ENCODE measurements at regions not wholly inside any gene's neighbourhood (a gene's known extent, or its start where the extent isn't known, plus 50 kb on each side); places are given as distances from the start of the nearest gene placed in this dataset.

- Histone ChIP-seq H3K4me1 (peaks cover 0 to 5% (median 4%) of the 10 kb centered on the region in 3 donors), H3K36me3 (no peaks in the 10 kb centered on the region), H3K27me3 (no peaks in the 10 kb centered on the region), H3K9me3 (no peaks in the 10 kb centered on the region), H3K27ac (peak overlapping the region in 2 of 4 donors; percentile 23 to 42), H3K4me3 (no peak overlapping the region)
- no peak for DNase-seq
- intact Hi-C loops (cut with DNase I), result no loop called here
- 62 to 65% methylated on average over 8 of the region's 9 CpGs for WGBS, 2 donors
- no peak for TF ChIP-seq CTCF (IDR thresholded peaks at IDR 0.05)
- TF ChIP-seq POLR2A (IDR thresholded peaks at IDR 0.05), result no peak
Observed at GRCh38 chr2:66849153-66849755, 414.3 kb downstream of the MEIS1 start.

DNA sequence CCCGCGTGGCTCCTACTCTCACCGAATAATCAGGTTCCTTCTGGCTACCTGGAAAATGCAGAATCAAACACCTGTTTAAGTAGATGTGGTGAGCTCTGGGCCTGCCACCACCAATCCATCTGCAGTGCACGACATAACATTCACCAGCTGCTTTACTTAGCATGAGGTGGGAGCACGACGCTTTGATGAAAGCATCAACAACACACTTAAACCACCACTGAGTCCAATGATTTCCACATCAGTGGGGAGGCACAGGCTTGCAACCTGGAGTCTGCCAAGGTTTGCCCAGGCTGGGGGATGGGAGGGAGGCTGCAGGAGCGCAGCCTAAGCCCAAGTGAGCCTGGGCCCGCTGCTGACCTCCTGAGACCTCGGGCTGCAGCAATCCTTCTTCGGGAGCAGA lies 415.5 kb downstream of the MEIS1 start:
- 90 to 91% methylated on average over 4 to 10 of the region's 10 CpGs for WGBS, 2 donors
- Histone ChIP-seq H3K36me3 (no peaks in the 10 kb centered on the region), H3K27me3 (no peaks in the 10 kb centered on the region), H3K4me1 (peaks cover 0 to 5% (median 5%) of the 10 kb centered on the region in 3 donors), H3K9me3 (no peaks in the 10 kb centered on the region), H3K27ac (no peak overlapping the region), H3K4me3 (no peak overlapping the region)
- no peak for TF ChIP-seq POLR2A (IDR thresholded peaks at IDR 0.05)
- TF ChIP-seq CTCF (IDR thresholded peaks at IDR 0.05), result no peak
- intact Hi-C loops (cut with DNase I), result no loop called here
- DNase-seq, result no peak

DNA sequence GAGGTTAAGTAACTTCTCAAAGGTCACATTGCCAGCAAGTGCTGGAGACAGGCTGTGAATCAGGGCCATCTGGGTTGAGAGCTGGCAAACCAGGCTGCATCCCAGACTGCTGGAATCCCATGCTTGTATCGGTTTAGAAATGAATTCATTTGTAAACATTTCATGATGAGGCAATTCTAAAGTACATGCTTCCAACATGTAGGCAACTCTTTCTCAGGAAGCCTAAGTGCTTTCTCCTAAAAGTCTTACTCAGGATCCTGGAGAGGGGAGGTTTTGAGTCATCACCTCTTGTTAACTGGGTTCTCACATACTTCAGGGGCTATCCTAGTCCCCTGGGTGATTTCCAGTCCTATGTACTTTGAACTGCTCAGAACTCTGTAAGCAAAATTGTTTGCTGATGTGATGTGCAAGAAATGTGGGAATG lies 416.5 kb downstream of the MEIS1 start:
- H3K4me3 ChIP-seq, result no peak overlapping the region
- WGBS, 2 donors, result 7 to 22% methylated on average over 1 of the region's 1 CpG
- TF ChIP-seq POLR2A (IDR thresholded peaks at IDR 0.05) (no peak), CTCF (IDR thresholded peaks at IDR 0.05) (no peak)
- no peak for DNase-seq
- intact Hi-C loops (cut with DNase I), result no loop called here
- H3K27me3 ChIP-seq, result no peaks in the 10 kb centered on the region
- no peaks in the 10 kb centered on the region for H3K36me3 ChIP-seq
- H3K9me3 ChIP-seq, result no peaks in the 10 kb centered on the region
- peak overlapping the region in 2 of 4 donors; percentile 30 to 43 for H3K27ac ChIP-seq
- H3K4me1 ChIP-seq, result peaks cover 0 to 5% (median 5%) of the 10 kb centered on the region in 3 donors

DNA sequence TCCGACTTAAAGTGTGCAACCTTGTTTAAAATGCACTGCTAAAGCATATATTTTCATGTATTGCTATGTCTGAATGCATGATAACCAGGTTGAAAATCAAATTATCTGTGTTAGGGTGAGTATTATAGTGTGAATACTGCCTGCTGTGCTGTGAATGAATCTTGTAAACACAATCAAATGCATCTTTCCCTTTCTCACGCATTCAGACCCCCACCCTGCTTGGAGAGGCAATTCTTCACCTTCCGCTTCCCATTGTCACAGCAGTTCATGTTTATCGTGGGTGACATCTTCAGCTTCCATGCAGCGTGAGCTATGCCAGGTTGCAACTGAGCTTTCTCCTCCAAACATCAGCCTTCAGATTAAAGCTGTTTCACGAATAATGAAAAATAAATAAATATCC lies 418.0 kb downstream of the MEIS1 start:
- peak overlapping the region in 3 of 4 donors; percentile 68 to 85 (median 74) for H3K27ac ChIP-seq
- TF ChIP-seq CTCF (IDR thresholded peaks at IDR 0.05), result no peak
- no peak for TF ChIP-seq POLR2A (IDR thresholded peaks at IDR 0.05)
- no peaks in the 10 kb centered on the region for H3K9me3 ChIP-seq

GRCh38 chr2:66853585-66853984 lies 418.7 kb downstream of the MEIS1 start:
- peak overlapping the region; percentile 24 to 85 (median 71) for H3K27ac ChIP-seq
- intact Hi-C loops (cut with DNase I), result no loop called here
- H3K36me3 ChIP-seq, result no peaks in the 10 kb centered on the region
- no peaks in the 10 kb centered on the region for H3K9me3 ChIP-seq
- H3K4me3 ChIP-seq, result no peak overlapping the region
- WGBS, 2 donors, result 54 to 80% methylated on average over 5 to 6 of the region's 6 CpGs
- H3K27me3 ChIP-seq, result no peaks in the 10 kb centered on the region
- TF ChIP-seq POLR2A (IDR thresholded peaks at IDR 0.05) (no peak), CTCF (IDR thresholded peaks at IDR 0.05) (no peak)
- no peak for DNase-seq
- peaks cover 0 to 5% (median 5%) of the 10 kb centered on the region in 3 donors for H3K4me1 ChIP-seq

More for the DNA sequence above, 418.0 kb downstream of the MEIS1 start:
- 71 to 79% methylated on average over 6 of the region's 6 CpGs for WGBS, 2 donors
- Histone ChIP-seq H3K36me3 (no peaks in the 10 kb centered on the region), H3K4me1 (peaks cover 0 to 5% (median 5%) of the 10 kb centered on the region in 3 donors), H3K4me3 (no peak overlapping the region), H3K27me3 (no peaks in the 10 kb centered on the region)
- no peak for DNase-seq
- intact Hi-C loops (cut with DNase I), result no loop called here

All from esophagus squamous epithelium (tissue), 5 donors.